AG09319 (cell line): ENCODE measurements at regions not wholly inside any gene's neighbourhood (a gene's known extent, or its start where the extent isn't known, plus 50 kb on each side); places are given as distances from the start of the nearest gene placed in this dataset.

Experiments
- DNase-seq: peaks from one replicate; pipeline ENCODE4 v3.0.0-alpha.2; 2010; ENCODE audit warnings: low read depth; ENCODE audit errors: extremely low read depth
- TF ChIP-seq, protein P1 (sequence below): IDR thresholded peaks from 2 replicates; pipeline ENCODE4 v1.5.1; 2011; ENCODE audit warnings: low read depth, mild to moderate bottlenecking, inconsistent platforms, low read length, moderate library complexity

DNA sequence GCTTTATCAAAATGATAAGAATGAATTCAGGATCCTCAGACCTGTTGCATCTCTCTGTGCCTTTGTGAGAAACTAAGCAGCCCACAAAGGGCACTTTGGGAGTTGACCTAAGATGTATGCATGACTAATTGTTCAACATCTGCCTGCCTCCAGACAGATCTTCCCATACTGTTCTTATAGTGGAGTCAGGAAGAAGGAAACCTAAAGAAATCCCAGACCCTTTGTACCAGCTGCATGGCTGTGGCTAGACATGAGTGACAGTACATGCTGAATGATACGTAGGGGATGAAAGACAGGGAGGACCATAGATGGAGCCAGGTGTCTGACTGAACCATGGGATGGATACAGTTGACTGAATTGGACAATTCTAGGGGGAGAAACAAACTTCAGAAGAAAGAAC is 148.7 kb upstream of the PCGF5 start:
- TF ChIP-seq, protein P1, sequence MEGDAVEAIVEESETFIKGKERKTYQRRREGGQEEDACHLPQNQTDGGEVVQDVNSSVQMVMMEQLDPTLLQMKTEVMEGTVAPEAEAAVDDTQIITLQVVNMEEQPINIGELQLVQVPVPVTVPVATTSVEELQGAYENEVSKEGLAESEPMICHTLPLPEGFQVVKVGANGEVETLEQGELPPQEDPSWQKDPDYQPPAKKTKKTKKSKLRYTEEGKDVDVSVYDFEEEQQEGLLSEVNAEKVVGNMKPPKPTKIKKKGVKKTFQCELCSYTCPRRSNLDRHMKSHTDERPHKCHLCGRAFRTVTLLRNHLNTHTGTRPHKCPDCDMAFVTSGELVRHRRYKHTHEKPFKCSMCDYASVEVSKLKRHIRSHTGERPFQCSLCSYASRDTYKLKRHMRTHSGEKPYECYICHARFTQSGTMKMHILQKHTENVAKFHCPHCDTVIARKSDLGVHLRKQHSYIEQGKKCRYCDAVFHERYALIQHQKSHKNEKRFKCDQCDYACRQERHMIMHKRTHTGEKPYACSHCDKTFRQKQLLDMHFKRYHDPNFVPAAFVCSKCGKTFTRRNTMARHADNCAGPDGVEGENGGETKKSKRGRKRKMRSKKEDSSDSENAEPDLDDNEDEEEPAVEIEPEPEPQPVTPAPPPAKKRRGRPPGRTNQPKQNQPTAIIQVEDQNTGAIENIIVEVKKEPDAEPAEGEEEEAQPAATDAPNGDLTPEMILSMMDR = no peak
- DNase-seq = no peak

DNA sequence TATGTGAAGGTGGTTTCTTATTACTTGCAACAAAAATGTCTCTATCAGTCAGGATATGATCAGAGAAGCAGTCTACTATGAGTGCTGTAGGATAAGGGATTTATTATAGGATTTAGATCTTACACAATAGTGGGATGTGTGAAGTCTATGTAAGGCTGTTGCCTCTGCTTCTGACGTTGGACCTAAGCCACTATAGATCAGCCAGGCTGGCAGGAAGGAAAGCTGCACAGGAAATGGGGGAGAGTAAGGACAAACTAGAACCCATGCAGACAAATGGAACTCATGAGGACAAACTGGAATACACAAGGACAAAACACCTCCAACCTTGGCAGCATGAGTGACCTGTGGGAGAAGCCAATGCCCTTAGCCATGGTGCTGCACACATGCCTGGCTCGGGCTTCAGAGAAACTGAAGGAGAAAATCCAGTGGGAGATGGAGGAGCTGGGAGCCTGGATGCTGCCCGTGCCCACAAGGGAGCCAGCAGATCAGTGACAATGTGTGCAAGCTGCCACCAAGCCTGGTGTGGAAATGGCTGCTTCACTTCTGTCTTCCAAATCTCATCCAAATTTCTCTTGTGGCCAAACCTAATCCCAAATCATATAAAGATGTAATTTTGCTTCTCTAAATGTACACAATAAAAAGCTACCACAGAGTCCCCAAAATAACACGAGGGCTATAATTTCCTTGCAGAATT is 147.0 kb upstream of the PCGF5 start:
- no peak for DNase-seq
- TF ChIP-seq, protein P1 = no peak

DNA sequence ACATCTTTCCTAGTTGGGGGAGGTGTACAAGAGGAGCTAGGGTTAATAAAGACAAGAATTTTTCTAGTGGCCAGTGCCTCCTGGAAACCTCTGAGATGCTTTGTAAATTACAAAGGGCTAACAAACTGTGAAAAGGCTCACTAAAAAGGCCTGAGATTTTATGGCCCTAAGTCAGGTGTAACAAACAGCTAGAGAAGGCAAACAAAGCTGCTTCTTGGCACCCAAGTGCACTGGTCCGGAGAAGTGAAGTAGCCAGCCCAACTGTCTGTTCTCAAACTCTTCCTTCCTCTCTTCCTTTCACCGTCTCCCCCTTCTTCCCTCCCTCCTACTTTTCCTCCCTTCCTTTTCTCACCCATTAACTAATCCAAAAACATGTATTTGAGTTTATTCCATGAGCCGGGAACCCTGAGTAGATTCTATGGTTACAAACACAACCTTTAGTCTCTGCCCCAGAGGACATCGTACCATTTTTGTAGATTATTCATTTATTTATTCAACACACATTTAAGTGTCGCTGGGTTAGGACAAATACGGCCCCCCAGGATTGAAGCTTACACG is 143.4 kb upstream of the PCGF5 start:
- TF ChIP-seq, protein P1 = no peak
- DNase-seq = no peak

DNA sequence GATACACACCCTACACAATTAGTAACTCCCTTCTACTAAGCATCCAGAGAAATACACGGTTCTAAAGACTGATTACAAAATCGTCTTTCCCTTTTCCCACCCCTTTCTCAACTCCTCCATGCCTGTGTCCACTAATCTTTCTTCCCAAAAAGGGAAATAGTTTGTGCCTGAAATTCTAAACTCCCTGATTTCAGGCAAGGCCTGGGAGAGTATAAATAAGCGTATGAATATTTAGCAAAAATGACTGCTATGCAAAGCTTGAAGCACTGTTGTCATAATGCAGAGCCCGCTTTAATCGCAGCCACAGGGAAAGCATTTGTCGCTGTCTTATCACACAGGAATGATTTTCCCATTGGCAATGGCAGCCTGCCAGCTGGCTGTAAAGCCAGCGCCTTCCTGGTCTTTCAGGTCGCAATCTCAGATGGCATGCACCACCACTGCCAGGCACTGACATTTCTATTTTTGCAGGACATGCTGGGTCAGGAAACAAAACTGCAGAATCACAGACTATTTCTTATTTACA is 142.9 kb upstream of the PCGF5 start:
- TF ChIP-seq, protein P1 = no peak
- no peak for DNase-seq

DNA sequence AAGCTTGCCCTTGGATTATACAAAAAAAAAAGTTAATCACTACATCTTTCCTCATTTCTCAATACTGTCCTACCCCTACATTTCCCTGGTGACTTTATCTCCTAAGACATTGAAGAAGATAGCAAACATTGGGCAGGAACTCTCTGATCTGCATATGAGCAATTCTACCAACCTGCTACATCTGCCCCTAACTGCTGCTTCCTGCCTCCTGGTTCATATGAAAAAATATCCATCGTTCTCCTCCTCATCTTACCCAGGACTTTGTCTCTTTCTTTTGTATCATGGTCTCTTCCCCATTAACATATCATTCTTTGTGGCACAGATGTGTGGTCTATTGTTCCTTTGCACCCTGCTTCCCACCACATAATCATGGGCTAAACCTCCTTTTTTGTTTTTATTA is 139.7 kb upstream of the PCGF5 start:
- TF ChIP-seq, protein P1 = no peak
- DNase-seq = no peak

DNA sequence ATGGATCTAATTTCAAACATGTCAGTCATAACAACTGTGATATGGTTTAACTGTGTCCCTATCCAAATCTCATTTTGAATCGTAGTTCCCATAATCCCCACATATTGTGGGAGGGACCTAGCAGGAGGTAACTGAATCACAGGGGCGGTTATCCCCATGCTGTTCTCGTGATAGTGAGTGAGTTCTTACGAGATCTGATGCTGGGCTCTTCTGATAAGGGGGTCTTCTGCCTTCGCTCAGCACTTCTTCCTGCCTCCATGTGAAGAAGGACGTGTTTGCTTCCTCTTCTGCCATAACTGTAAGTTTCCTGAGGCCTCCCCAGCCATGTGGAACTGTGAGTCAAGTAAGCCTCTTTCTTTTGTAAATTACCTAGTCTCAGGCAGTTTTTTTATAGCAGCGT is 138.0 kb upstream of the PCGF5 start:
- DNase-seq = no peak
- TF ChIP-seq, protein P1 = no peak

DNA sequence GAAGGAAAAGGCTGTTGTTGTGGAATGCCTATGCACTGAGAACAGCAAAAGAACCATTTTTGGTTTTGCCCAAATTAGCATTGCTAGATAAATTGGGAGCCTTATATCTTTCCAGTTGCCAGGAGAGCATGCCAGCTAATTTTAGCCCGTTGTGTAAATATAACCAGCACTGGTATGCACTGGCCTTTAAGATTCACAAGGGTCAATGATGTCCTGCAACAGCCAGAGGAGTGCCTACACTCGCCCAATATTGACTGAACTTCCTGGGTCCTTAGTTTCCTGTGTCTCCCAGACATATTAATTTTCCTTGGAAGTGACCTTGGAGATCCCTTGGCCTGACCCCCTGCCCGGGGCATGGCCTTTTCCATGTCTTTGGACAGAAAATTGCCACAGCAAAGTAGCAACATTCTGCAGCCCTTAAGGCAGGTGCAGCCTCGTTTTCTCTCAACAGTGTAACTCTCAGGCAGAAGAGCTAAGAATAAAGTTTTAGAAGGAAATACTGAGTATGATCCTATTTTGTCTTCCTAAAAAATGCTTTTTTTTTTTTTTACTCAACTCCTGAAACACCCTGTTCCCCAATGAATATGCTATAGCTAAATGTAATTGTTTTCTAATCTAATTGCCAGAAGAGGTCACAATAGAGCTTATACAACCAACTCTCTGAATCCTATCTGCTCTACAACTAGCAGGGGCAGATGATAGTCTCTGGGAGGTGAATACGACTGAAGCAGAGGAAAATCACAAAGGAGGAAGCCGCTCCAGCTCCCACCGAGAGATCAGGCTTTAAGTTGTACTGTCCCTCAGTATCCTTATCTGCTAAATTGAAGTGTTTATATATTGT is 131.9 kb upstream of the PCGF5 start:
- TF ChIP-seq, protein P1 = peak; percentile 12
- no peak for DNase-seq
